H1 (cell line): ENCODE measurements at regions not wholly inside any gene's neighbourhood (a gene's known extent, or its start where the extent isn't known, plus 50 kb on each side); places are given as distances from the start of the nearest gene placed in this dataset.

Experiments
- EGR1 ChIP-seq: IDR thresholded peaks from 2 replicates; pipeline ENCODE4 v1.6.1; 2011; ENCODE audit warnings: low read depth, low read length, borderline replicate concordance
- KDM5A ChIP-seq: fragments of 200-600 bp; IDR thresholded peaks from 2 replicates; pipeline ENCODE4 v1.7.1; 2012; ENCODE audit warnings: mild to moderate bottlenecking, low read length, inconsistent platforms, mixed read lengths
- PHF8 ChIP-seq: fragments of 200-600 bp; sonication (generic); conservative IDR thresholded peaks from 2 replicates; pipeline ENCODE4 v1.7.1; 2012; ENCODE audit warnings: low read depth, mild to moderate bottlenecking, inconsistent platforms, low read length, moderate library complexity
- POLR2AphosphoS5 ChIP-seq: IDR thresholded peaks from 2 replicates; pipeline ENCODE4 v1.6.1; 2011; ENCODE audit warnings: low read depth, low read length
- RFX5 ChIP-seq: IDR thresholded peaks from 2 replicates; pipeline ENCODE4 v1.6.1; 2011; ENCODE audit warnings: low read depth, low read length, improper control_type of control experiment, borderline replicate concordance
- SIX5 ChIP-seq: IDR thresholded peaks from 2 replicates; pipeline ENCODE4 v1.6.1; 2011; ENCODE audit warnings: mild to moderate bottlenecking, low read depth, low read length
- TF ChIP-seq, protein P1 (sequence below): fragments of 300-600 bp; sonication (generic); IDR thresholded peaks from 2 replicates; pipeline ENCODE4 v1.7.1; 2012; ENCODE audit warnings: low read length, moderate library complexity, mild to moderate bottlenecking, inconsistent platforms; ENCODE audit not compliant: insufficient replicate concordance
- TF ChIP-seq, protein P2 (sequence below), 3 experiments: IDR thresholded peaks; 1 replicate in 2 of 3; 2 replicates in 1 of 3; pipeline versions ENCODE4 v1.5.1 to v1.6.1; 2011; ENCODE audit warnings: low read length in 3 of 3, mild to moderate bottlenecking in 3 of 3, inconsistent platforms in 2 of 3, low read depth in 1 of 3, moderate library complexity in 1 of 3; ENCODE audit not compliant: insufficient read depth in 1 of 3; ENCODE audit errors: control extremely low read depth in 1 of 3
- TF ChIP-seq, protein P3 (sequence below): IDR thresholded peaks from 2 replicates; pipeline ENCODE4 v1.6.1; 2012; ENCODE audit warnings: inconsistent platforms

DNA sequence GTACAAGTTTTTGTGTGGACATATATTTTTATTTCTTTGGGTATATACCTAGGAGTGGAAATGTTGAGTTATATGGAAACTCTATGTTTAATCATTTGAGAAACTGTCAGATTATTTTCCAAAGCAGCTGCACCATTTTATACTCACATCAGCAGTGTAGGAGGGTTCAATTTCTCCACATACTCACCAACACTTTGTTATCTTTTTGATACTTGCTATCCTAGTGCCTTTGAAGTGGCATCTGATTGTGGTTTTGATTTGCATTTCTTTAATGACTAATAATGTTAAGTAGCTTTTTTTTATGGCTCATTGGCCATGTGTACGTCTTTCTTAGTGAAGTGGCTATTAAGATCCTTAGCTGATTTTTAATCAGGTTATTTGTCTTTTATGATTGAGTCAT lies 64.7 kb upstream of the SLC8A1 start (continued):
- TF ChIP-seq, protein P1, sequence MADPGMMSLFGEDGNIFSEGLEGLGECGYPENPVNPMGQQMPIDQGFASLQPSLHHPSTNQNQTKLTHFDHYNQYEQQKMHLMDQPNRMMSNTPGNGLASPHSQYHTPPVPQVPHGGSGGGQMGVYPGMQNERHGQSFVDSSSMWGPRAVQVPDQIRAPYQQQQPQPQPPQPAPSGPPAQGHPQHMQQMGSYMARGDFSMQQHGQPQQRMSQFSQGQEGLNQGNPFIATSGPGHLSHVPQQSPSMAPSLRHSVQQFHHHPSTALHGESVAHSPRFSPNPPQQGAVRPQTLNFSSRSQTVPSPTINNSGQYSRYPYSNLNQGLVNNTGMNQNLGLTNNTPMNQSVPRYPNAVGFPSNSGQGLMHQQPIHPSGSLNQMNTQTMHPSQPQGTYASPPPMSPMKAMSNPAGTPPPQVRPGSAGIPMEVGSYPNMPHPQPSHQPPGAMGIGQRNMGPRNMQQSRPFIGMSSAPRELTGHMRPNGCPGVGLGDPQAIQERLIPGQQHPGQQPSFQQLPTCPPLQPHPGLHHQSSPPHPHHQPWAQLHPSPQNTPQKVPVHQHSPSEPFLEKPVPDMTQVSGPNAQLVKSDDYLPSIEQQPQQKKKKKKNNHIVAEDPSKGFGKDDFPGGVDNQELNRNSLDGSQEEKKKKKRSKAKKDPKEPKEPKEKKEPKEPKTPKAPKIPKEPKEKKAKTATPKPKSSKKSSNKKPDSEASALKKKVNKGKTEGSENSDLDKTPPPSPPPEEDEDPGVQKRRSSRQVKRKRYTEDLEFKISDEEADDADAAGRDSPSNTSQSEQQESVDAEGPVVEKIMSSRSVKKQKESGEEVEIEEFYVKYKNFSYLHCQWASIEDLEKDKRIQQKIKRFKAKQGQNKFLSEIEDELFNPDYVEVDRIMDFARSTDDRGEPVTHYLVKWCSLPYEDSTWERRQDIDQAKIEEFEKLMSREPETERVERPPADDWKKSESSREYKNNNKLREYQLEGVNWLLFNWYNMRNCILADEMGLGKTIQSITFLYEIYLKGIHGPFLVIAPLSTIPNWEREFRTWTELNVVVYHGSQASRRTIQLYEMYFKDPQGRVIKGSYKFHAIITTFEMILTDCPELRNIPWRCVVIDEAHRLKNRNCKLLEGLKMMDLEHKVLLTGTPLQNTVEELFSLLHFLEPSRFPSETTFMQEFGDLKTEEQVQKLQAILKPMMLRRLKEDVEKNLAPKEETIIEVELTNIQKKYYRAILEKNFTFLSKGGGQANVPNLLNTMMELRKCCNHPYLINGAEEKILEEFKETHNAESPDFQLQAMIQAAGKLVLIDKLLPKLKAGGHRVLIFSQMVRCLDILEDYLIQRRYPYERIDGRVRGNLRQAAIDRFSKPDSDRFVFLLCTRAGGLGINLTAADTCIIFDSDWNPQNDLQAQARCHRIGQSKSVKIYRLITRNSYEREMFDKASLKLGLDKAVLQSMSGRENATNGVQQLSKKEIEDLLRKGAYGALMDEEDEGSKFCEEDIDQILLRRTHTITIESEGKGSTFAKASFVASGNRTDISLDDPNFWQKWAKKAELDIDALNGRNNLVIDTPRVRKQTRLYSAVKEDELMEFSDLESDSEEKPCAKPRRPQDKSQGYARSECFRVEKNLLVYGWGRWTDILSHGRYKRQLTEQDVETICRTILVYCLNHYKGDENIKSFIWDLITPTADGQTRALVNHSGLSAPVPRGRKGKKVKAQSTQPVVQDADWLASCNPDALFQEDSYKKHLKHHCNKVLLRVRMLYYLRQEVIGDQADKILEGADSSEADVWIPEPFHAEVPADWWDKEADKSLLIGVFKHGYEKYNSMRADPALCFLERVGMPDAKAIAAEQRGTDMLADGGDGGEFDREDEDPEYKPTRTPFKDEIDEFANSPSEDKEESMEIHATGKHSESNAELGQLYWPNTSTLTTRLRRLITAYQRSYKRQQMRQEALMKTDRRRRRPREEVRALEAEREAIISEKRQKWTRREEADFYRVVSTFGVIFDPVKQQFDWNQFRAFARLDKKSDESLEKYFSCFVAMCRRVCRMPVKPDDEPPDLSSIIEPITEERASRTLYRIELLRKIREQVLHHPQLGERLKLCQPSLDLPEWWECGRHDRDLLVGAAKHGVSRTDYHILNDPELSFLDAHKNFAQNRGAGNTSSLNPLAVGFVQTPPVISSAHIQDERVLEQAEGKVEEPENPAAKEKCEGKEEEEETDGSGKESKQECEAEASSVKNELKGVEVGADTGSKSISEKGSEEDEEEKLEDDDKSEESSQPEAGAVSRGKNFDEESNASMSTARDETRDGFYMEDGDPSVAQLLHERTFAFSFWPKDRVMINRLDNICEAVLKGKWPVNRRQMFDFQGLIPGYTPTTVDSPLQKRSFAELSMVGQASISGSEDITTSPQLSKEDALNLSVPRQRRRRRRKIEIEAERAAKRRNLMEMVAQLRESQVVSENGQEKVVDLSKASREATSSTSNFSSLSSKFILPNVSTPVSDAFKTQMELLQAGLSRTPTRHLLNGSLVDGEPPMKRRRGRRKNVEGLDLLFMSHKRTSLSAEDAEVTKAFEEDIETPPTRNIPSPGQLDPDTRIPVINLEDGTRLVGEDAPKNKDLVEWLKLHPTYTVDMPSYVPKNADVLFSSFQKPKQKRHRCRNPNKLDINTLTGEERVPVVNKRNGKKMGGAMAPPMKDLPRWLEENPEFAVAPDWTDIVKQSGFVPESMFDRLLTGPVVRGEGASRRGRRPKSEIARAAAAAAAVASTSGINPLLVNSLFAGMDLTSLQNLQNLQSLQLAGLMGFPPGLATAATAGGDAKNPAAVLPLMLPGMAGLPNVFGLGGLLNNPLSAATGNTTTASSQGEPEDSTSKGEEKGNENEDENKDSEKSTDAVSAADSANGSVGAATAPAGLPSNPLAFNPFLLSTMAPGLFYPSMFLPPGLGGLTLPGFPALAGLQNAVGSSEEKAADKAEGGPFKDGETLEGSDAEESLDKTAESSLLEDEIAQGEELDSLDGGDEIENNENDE, result no peak
- TF ChIP-seq SIX5 (no peak), POLR2AphosphoS5 (no peak), PHF8 (no peak), KDM5A (no peak), RFX5 (no peak), EGR1 (no peak)
- TF ChIP-seq, protein P2, sequence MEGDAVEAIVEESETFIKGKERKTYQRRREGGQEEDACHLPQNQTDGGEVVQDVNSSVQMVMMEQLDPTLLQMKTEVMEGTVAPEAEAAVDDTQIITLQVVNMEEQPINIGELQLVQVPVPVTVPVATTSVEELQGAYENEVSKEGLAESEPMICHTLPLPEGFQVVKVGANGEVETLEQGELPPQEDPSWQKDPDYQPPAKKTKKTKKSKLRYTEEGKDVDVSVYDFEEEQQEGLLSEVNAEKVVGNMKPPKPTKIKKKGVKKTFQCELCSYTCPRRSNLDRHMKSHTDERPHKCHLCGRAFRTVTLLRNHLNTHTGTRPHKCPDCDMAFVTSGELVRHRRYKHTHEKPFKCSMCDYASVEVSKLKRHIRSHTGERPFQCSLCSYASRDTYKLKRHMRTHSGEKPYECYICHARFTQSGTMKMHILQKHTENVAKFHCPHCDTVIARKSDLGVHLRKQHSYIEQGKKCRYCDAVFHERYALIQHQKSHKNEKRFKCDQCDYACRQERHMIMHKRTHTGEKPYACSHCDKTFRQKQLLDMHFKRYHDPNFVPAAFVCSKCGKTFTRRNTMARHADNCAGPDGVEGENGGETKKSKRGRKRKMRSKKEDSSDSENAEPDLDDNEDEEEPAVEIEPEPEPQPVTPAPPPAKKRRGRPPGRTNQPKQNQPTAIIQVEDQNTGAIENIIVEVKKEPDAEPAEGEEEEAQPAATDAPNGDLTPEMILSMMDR (IDR thresholded peaks at IDR 0.05; ENCODE audit: control extremely low read depth in 1 of 3, insufficient read depth in 1 of 3, low read depth in 1 of 3, low read length in 3 of 3), result no peak
- TF ChIP-seq, protein P3, sequence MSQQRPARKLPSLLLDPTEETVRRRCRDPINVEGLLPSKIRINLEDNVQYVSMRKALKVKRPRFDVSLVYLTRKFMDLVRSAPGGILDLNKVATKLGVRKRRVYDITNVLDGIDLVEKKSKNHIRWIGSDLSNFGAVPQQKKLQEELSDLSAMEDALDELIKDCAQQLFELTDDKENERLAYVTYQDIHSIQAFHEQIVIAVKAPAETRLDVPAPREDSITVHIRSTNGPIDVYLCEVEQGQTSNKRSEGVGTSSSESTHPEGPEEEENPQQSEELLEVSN, result no peak
